Hepatocyte (in vitro differentiated cells): ENCODE measurements at regions not wholly inside any gene's neighbourhood (a gene's known extent, or its start where the extent isn't known, plus 50 kb on each side); places are given as distances from the start of the nearest gene placed in this dataset.

Experiments
- DNase-seq: peaks from one replicate; pipeline ENCODE4 v3.0.0-alpha.2; 2016; ENCODE audit warnings: low spot score
- H2AFZ ChIP-seq: fragments of 200-600 bp; sonication (generic); 2 replicates; pipeline ENCODE4 v1.6.0; 2016; ENCODE audit warnings: antibody characterized with exemption, mild to moderate bottlenecking
- H3K27ac ChIP-seq: fragments of 200-600 bp; sonication (generic); 2 replicates; pipeline ENCODE4 v1.5.1; 2016; ENCODE audit warnings: mild to moderate bottlenecking
- H3K27me3 ChIP-seq: fragments of 200-600 bp; sonication (generic); 2 replicates; pipeline ENCODE4 v1.6.1; 2016
- H3K36me3 ChIP-seq: fragments of 200-600 bp; sonication (generic); replicated peaks from 2 replicates; pipeline ENCODE4 v1.5.1; 2016; ENCODE audit warnings: low read depth; ENCODE audit not compliant: insufficient read depth
- H3K4me1 ChIP-seq: fragments of 200-600 bp; sonication (generic); 2 replicates; pipeline ENCODE4 v1.5.1; 2016; ENCODE audit warnings: mild to moderate bottlenecking, moderate library complexity; ENCODE audit not compliant: insufficient read depth
- H3K4me2 ChIP-seq: fragments of 200-600 bp; sonication (generic); 2 replicates; pipeline ENCODE4 v1.6.0; 2016
- H3K4me3 ChIP-seq: fragments of 200-600 bp; sonication (generic); 2 replicates; pipeline ENCODE4 v1.5.1; 2016; ENCODE audit warnings: mild to moderate bottlenecking
- H3K79me2 ChIP-seq: fragments of 200-600 bp; sonication (generic); 2 replicates; pipeline ENCODE4 v1.6.0; 2017; ENCODE audit warnings: mild to moderate bottlenecking
- H3K9me2 ChIP-seq: fragments of 200-600 bp; sonication (generic); replicated peaks from 2 replicates; pipeline ENCODE4 v1.6.0; 2017; ENCODE audit warnings: mild to moderate bottlenecking; ENCODE audit not compliant: insufficient read depth
- H3K9me3 ChIP-seq: fragments of 200-600 bp; sonication (generic); 2 replicates; pipeline ENCODE4 v1.5.1; 2016; ENCODE audit warnings: low read depth, mild to moderate bottlenecking
- H4K20me1 ChIP-seq: fragments of 200-600 bp; sonication (generic); 2 replicates; pipeline ENCODE4 v1.6.0; 2016; ENCODE audit warnings: mild to moderate bottlenecking; ENCODE audit not compliant: insufficient read depth, poor library complexity, severe bottlenecking
- EZH2 ChIP-seq: fragments of 200-600 bp; sonication (generic); IDR thresholded peaks from 2 replicates; pipeline ENCODE4 v1.6.1; 2016; ENCODE audit warnings: antibody characterized with exemption, mild to moderate bottlenecking, borderline replicate concordance
- EZH2phosphoT487 ChIP-seq: fragments of 200-600 bp; sonication (generic); IDR thresholded peaks from one replicate; pipeline ENCODE4 v1.6.1; 2018; ENCODE audit warnings: antibody characterized with exemption, mild to moderate bottlenecking, low read depth, moderate library complexity; ENCODE audit not compliant: unreplicated experiment, severe bottlenecking
- WGBS: methylation state at CpG from one replicate; pipeline ENCODE4 v1.1.6; 2016; ENCODE audit warnings: low lambda C conversion rate; ENCODE audit errors: missing lambda C conversion rate; 5-methylcytosine and 5-hydroxymethylcytosine counted together
- TF ChIP-seq, protein P1 (sequence below): fragments of 200-600 bp; sonication (generic); IDR thresholded peaks from 2 replicates; pipeline ENCODE4 v1.5.1; 2016; ENCODE audit warnings: antibody characterized with exemption, mild to moderate bottlenecking; ENCODE audit not compliant: poor library complexity

DNA sequence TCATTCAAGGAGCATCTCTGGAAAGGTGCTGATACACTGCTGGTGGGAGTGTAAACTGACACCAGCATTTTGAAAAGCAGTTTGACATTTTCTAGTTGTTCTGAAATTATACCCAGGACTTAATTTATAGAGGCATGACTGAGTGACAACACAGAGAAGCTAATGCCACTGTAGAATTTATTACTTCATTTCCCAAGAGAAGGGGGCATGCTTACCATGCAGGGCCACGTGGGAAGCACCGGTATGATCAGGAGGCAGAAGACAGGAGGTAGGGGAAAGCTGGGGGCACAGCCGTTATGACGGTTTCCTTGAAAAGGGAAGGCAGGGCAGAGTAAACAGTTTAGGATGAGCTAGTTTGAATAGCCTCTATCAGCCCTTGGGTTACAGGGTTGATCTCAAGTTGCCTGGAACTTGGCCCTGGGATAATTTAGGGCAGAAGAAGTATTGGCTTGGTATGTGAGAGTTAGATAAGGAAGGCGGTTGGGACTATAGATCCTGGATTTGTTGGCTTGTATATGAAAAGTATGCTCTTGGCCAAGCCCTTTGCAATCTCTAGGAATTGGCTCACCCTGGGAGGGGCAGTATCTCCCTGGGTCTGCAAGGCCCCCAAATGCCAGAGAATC, 305.7 kb downstream of the ENC1 start:
- Histone ChIP-seq H4K20me1 (no peaks in the 10 kb centered on the region), H3K4me3 (no peak overlapping the region), H3K4me1 (peaks cover 4% of the 10 kb centered on the region), H2AFZ (no peak overlapping the region), H3K9me3 (no peaks in the 10 kb centered on the region), H3K9me2 (no peaks in the 10 kb centered on the region), H3K4me2 (no peak overlapping the region), H3K79me2 (no peaks in the 10 kb centered on the region), H3K36me3 (no peaks in the 10 kb centered on the region), H3K27ac (no peak overlapping the region), H3K27me3 (no peaks in the 10 kb centered on the region)
- TF ChIP-seq EZH2phosphoT487: no peak
- TF ChIP-seq, protein P1, sequence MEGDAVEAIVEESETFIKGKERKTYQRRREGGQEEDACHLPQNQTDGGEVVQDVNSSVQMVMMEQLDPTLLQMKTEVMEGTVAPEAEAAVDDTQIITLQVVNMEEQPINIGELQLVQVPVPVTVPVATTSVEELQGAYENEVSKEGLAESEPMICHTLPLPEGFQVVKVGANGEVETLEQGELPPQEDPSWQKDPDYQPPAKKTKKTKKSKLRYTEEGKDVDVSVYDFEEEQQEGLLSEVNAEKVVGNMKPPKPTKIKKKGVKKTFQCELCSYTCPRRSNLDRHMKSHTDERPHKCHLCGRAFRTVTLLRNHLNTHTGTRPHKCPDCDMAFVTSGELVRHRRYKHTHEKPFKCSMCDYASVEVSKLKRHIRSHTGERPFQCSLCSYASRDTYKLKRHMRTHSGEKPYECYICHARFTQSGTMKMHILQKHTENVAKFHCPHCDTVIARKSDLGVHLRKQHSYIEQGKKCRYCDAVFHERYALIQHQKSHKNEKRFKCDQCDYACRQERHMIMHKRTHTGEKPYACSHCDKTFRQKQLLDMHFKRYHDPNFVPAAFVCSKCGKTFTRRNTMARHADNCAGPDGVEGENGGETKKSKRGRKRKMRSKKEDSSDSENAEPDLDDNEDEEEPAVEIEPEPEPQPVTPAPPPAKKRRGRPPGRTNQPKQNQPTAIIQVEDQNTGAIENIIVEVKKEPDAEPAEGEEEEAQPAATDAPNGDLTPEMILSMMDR: no peak
- TF ChIP-seq EZH2: no peak
- 41% methylated on average over 5 of the region's 5 CpGs for WGBS
- no peak for DNase-seq

DNA sequence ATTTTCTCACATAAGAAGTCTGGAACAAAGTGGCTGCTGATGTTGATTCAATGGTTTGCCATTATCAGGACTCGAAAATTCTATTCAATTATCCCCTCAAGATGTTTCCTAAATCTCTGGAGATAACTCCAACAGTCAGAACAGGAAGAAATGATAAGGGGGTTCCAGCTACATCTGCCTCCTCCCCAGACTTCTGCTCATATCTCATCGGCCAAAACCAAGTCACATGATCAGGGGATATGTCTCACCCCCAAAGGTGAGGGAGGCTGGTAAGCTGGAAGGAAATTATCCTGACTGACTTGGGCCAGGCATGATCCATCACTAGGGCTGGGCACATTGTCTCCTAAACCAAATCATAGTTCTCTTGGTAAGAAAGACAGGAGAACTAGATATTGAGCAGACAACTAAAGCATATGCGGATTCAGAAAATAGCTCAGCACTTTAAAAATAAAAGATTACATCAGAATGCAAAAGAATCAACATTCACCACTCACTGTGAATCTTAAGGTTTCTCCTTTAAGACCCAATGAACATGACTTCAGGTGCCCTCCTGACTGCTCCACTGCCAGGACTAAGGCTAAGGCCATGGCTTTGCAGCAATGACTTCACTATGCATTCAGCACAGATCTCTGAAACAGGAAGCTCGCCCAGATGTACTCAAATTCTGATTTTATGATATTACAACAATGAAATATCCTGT, 306.3 kb downstream of the ENC1 start:
- H3K27me3 ChIP-seq: no peaks in the 10 kb centered on the region
- H3K9me3 ChIP-seq: no peaks in the 10 kb centered on the region
- H3K36me3 ChIP-seq: no peaks in the 10 kb centered on the region
- no peak for DNase-seq
- 63% methylated on average over 4 of the region's 4 CpGs for WGBS
- H3K27ac ChIP-seq: no peak overlapping the region
- H3K9me2 ChIP-seq: no peaks in the 10 kb centered on the region
- no peak overlapping the region for H2AFZ ChIP-seq
- H4K20me1 ChIP-seq: no peaks in the 10 kb centered on the region
- no peaks in the 10 kb centered on the region for H3K79me2 ChIP-seq
- H3K4me1 ChIP-seq: peaks cover 4% of the 10 kb centered on the region
- H3K4me3 ChIP-seq: no peak overlapping the region
- H3K4me2 ChIP-seq: no peak overlapping the region
- TF ChIP-seq EZH2 (no peak), EZH2phosphoT487 (no peak)
- TF ChIP-seq, protein P1: no peak

DNA sequence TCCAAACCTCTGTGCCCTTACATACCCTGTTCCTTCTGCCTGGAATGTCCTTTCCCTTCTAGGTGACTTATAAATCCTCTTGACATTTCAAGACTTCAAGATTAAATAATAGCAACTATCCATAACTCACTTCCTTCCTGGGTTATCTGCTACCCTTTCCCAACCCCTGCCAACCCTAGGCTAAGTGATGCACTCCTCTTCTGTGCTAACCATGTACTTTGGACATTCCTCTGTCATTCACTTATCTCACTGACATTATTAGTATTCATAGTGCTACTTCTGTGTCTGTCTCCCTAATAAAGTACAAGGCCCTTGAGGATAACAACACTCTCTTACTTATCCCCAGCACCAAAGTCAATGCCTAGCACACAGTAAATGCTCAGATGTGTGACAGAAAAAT, 307.1 kb downstream of the ENC1 start:
- no peaks in the 10 kb centered on the region for H3K36me3 ChIP-seq
- no peaks in the 10 kb centered on the region for H4K20me1 ChIP-seq
- TF ChIP-seq EZH2 (no peak), EZH2phosphoT487 (no peak)
- TF ChIP-seq, protein P1: no peak
- no peak overlapping the region for H3K4me3 ChIP-seq
- H3K27ac ChIP-seq: no peak overlapping the region
- no peaks in the 10 kb centered on the region for H3K27me3 ChIP-seq
- no peak overlapping the region for H2AFZ ChIP-seq
- H3K9me2 ChIP-seq: no peaks in the 10 kb centered on the region
- peaks cover 7% of the 10 kb centered on the region for H3K4me1 ChIP-seq
- no peak overlapping the region for H3K4me2 ChIP-seq
- H3K79me2 ChIP-seq: no peaks in the 10 kb centered on the region
- no peak for DNase-seq
- no peaks in the 10 kb centered on the region for H3K9me3 ChIP-seq
